GM18909 (cell line): ENCODE measurements at regions not wholly inside any gene's neighbourhood (a gene's known extent, or its start where the extent isn't known, plus 50 kb on each side); places are given as distances from the start of the nearest gene placed in this dataset.

Experiments
- ATAC-seq: cut with Tn5 transposase; IDR thresholded peaks from one replicate; pipeline ENCODE4 v1.9.1; 2021; ENCODE audit warnings: mild to moderate bottlenecking; ENCODE audit not compliant: unreplicated experiment, poor library complexity

- ATAC-seq, result no peak
Observed at GRCh38 chr10:83037653-83038052, 1101.7 kb upstream of the GHITM start.

GRCh38 chr10:83038631-83039030 is 1100.7 kb upstream of the GHITM start:
- ATAC-seq, result no peak

GRCh38 chr10:83045731-83046130 is 1093.6 kb upstream of the GHITM start:
- ATAC-seq, result no peak

GRCh38 chr10:83050815-83051214 is 1088.5 kb upstream of the GHITM start:
- no peak for ATAC-seq

GRCh38 chr10:83062871-83063270 is 1076.4 kb upstream of the GHITM start:
- ATAC-seq, result no peak

GRCh38 chr10:83073472-83073871 is 1065.8 kb upstream of the GHITM start:
- no peak for ATAC-seq

- no peak for ATAC-seq
Observed at GRCh38 chr10:83075016-83075814, 1064.1 kb upstream of the GHITM start.

GRCh38 chr10:83075815-83076355 is 1063.4 kb upstream of the GHITM start:
- ATAC-seq, result no peak

- ATAC-seq, result no peak
Observed at GRCh38 chr10:83076443-83076842, 1062.9 kb upstream of the GHITM start.

- ATAC-seq, result no peak
Observed at GRCh38 chr10:83078160-83078559, 1061.1 kb upstream of the GHITM start.

GRCh38 chr10:83078645-83079044 is 1060.7 kb upstream of the GHITM start:
- ATAC-seq, result no peak

- no peak for ATAC-seq
Observed at GRCh38 chr10:83083831-83084230, 1055.5 kb upstream of the GHITM start.

GRCh38 chr10:83089335-83089734 is 1050.0 kb upstream of the GHITM start:
- ATAC-seq, result no peak

GRCh38 chr10:83104616-83105015 is 1034.7 kb upstream of the GHITM start:
- no peak for ATAC-seq

GRCh38 chr10:83108565-83109333 is 1030.6 kb upstream of the GHITM start:
- ATAC-seq, result no peak

GRCh38 chr10:83119346-83119745 is 1020.0 kb upstream of the GHITM start:
- no peak for ATAC-seq

- no peak for ATAC-seq
Observed at GRCh38 chr10:83122336-83122735, 1017.0 kb upstream of the GHITM start.

- no peak for ATAC-seq
Observed at GRCh38 chr10:83127942-83128575, 1011.2 kb upstream of the GHITM start.

GRCh38 chr10:83140811-83141210 is 998.5 kb upstream of the GHITM start:
- no peak for ATAC-seq

GRCh38 chr10:83142074-83142563 is 997.2 kb upstream of the GHITM start:
- no peak for ATAC-seq

- no peak for ATAC-seq
Observed at GRCh38 chr10:83144461-83144860, 994.8 kb upstream of the GHITM start.
